ENCODE measurements at regions not wholly inside any gene's neighbourhood (a gene's known extent, or its start where the extent isn't known, plus 50 kb on each side); places are given as distances from the start of the nearest gene placed in this dataset.
"Not testable (repeated sequence)": the region's sequence is repeated elsewhere in the genome, so short reads cannot be mapped to it uniquely, and the experiment has no call there.

DNA sequence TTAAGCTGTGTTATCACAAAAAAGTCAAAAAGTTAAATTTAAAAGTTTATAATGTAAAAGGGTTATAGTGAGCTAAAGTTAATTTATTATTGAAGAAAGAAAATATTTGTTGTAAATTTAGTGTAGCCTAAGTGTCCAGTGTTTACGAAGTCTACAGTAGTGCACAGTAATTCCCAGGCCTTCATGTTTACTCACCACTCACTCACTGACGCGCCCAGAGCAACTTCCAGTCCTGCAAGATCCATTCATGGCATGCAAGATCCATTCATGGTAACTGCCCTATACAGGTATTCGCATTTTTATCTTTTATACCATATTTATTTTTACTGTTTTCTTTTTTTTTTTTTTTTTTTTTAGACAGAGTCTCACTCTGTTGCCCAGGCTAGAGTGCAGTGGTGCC is 69.5 kb downstream of the TPRA1 start:
- Mint-ChIP-seq H3K4me3 (no peak overlapping the region), H3K36me3 (no peaks in the 10 kb centered on the region), H3K9me3 (peaks cover 3% of the 10 kb centered on the region), H3K27ac (no peak overlapping the region), H3K4me1 (no peaks in the 10 kb centered on the region), H3K27me3 (peaks cover 24% of the 10 kb centered on the region)
- DNase-seq = no peak

DNA sequence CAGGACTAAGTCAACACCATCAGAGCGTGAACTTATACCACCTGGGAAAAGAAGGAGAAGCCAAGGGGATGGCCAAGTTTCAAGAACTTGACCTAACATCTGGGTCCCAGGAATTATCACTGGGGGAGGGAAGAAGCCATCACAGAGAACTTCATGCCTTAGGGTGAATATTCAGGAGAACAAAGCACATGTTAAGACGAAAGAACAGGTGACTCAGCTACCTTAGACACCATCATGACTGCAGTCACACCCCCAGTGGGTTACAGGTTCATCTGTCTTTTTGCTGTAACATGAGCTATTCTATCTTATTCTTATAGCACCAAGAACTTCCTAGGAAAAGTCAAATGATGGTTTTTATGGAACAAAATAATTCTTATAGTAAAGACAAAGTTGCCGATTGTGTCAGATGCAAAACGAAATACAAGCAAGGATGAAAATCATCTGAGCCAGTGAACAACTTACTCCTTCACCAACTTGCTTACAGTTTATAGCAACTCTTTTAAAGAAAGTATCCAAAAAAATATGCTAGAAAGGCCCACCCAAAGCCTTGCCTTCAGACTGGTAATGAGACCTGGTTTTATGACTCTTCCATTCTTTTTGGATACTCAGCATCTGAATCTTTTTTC is 72.0 kb downstream of the TPRA1 start:
- no peak for DNase-seq
- Mint-ChIP-seq H3K27me3 (peaks cover 25% of the 10 kb centered on the region), H3K4me1 (no peaks in the 10 kb centered on the region), H3K36me3 (no peaks in the 10 kb centered on the region), H3K27ac (no peak overlapping the region), H3K4me3 (no peak overlapping the region), H3K9me3 (peaks cover 3% of the 10 kb centered on the region)

DNA sequence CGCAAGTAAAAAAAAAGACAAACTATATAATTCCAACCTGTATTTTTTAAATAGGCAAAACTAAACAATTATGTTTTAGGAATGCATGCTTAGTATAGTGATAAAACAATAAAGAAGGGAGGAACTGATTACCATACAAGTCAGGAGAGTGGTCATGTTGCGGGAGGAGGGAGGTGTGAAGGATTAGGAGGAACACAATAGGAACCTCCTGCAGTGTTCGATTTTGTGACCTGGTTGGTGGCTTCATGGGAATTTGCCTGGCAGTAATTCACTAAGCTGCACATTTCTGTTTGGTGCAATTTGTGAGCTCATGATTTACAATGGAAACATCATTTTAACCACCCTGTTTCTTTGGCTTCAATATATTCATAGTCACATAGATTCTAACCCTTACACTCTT is 78.3 kb downstream of the TPRA1 start:
- Mint-ChIP-seq H3K4me1 (no peaks in the 10 kb centered on the region), H3K36me3 (no peaks in the 10 kb centered on the region), H3K27ac (no peak overlapping the region), H3K9me3 (no peaks in the 10 kb centered on the region), H3K4me3 (no peak overlapping the region), H3K27me3 (peaks cover 35% of the 10 kb centered on the region)
- DNase-seq = no peak

DNA sequence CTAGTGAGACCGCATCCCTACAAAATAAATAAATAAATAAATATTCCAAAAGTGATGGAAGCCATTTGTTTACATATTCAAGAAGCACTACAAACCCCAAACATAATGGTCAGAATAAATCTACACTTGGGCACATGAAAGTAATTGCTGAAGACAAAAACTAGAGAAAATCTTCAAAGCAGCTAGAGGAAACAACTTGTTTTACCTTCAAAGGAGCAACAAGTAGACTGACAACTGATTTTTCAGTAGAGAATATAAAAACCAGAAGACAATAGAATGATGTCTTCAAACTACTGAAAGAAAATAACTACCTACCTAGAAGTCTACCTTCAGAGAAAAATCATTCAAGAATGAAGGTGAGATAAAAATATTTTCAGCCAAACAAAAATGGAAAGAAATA is 89.4 kb downstream of the TPRA1 start:
- Mint-ChIP-seq H3K9me3 (peaks cover 17% of the 10 kb centered on the region), H3K4me1 (no peaks in the 10 kb centered on the region), H3K27me3 (peaks cover 37% of the 10 kb centered on the region), H3K36me3 (peaks cover 3% of the 10 kb centered on the region), H3K4me3 (no peak overlapping the region), H3K27ac (no peak overlapping the region)
- DNase-seq = no peak

DNA sequence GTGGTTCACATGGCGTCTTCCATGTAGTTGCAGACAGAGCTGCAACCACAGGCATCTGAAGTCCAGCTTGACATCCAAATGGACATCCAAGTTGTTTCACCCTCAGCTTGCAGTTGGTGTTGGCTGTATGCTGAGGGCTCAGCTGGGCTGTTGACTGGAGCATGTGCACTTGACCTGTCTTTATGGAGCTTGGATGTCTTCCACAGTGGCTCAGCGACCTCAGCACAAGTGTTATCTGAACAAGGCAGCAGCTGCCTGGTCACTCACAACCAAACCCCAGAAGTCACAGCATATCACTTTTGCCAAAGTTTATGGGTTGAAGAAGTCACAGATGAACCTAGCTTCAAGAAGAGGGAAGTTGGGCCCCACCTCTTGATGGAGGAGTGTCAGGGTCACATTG is 92.9 kb downstream of the TPRA1 start:
- no peaks in the 10 kb centered on the region for H3K4me1 Mint-ChIP-seq
- no peak overlapping the region for H3K4me3 Mint-ChIP-seq
- peaks cover 13% of the 10 kb centered on the region for H3K9me3 Mint-ChIP-seq
- H3K36me3 Mint-ChIP-seq = peaks cover 3% of the 10 kb centered on the region
- no peak for DNase-seq
- no peak overlapping the region for H3K27ac Mint-ChIP-seq
- peaks cover 41% of the 10 kb centered on the region for H3K27me3 Mint-ChIP-seq

DNA sequence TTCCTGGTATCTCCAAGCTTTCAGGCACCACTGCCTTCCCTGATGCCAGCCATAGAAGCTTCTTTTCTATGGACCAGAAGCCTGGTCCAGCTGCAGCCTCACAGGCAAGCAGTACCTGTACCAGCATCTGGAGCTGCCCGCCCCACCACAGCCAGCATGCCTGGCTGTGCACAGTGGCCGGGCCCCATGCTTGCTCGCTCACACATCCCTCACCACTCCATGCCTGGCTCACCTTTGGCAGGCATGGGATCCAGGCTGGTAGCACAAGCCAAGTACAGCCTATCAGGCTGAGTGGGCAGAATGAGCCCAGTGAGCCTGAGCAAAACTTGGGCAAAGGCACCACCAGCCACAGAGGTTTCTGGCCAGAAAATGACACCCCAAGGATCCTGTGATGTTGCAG is 93.4 kb downstream of the TPRA1 start:
- H3K27me3 Mint-ChIP-seq = peaks cover 36% of the 10 kb centered on the region
- no peak for DNase-seq
- H3K27ac Mint-ChIP-seq = no peak overlapping the region

DNA sequence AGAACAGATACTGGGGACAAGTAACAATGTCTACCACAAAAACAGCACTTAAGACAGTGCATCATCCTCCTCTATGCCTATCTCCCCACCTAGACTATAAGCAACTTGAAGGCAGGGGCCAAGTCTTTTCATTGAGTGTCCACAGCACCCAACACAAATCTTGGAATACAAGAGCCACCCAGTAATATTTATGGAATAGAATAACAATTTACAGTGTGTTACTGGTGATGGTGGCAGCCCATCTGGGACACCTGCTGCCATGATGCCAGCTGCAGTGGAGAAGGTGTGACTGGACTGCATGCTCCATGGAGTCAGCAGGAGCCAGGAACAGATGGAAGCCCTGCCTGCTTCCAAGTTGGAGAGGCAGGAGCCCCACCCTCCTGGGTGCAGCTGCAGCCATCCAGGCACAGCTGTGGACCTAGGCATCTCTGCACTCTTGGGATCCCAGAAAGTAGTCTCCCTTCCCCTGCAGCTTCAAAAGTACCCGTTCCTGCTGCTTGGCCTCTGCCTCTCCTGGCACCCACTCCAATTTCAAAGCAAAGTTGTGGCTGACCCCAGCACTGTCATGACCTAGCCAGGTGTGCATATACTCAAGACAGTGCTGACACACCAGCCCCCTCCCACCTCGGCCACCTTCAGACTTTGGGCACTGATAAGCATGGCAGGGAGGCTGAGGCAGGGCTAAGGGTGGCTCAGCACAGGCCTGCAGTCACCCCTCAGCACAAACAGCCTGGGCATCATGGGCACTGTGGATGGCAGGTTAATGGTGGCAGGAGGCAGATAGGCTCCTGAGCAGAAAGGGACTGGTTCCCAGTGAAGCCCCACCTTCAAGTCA is 94.5 kb downstream of the TPRA1 start:
- peaks cover 37% of the 10 kb centered on the region for H3K27me3 Mint-ChIP-seq
- H3K4me1 Mint-ChIP-seq = no peaks in the 10 kb centered on the region
- H3K9me3 Mint-ChIP-seq = peaks cover 8% of the 10 kb centered on the region
- no peaks in the 10 kb centered on the region for H3K36me3 Mint-ChIP-seq
- no peak for DNase-seq
- H3K27ac Mint-ChIP-seq = no peak overlapping the region
- H3K4me3 Mint-ChIP-seq = no peak overlapping the region

More for the DNA sequence above, 93.4 kb downstream of the TPRA1 start:
- H3K4me1 Mint-ChIP-seq = no peaks in the 10 kb centered on the region
- H3K9me3 Mint-ChIP-seq = peaks cover 11% of the 10 kb centered on the region
- H3K4me3 Mint-ChIP-seq = no peak overlapping the region
- H3K36me3 Mint-ChIP-seq = peaks cover 3% of the 10 kb centered on the region

DNA sequence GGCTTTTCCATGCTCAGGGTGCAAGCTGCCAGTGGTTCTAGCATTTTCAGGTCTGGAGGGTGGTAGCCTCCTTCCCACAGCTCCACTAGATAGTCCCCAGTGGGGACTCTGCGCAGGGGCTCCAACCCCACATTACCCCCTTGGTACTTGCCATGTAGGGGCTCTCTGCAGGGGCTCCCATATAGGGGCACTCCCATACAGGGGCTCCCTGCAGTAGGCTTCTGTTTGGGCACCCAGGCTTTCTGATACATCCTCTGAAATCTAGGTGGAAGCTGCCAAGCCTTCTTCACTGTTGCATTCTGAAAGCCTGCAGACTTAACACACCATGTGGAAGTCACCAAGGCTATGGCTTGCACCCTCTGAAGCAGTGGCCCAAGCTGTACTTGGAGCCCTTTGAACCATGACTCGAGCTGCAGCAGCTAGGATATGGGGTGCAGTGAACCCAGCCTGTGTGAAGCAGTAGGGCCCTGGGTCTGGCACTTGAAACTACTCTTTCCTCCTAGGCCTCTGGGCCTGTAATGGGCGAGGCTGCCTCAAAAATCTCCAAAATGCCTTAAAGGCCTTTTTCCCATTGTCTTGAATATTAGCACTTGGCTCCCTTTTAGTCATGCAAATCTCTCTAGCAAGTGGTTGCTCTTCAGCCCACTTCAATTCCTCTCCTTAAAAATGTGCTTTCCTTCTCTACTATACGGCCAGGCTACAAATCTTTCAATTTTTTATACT is 96.4 kb downstream of the TPRA1 start:
- H3K27me3 Mint-ChIP-seq = peaks cover 33% of the 10 kb centered on the region
- no peak for DNase-seq
- H3K4me1 Mint-ChIP-seq = no peaks in the 10 kb centered on the region
- H3K9me3 Mint-ChIP-seq = no peaks in the 10 kb centered on the region
- H3K4me3 Mint-ChIP-seq = no peak overlapping the region
- H3K36me3 Mint-ChIP-seq = no peaks in the 10 kb centered on the region
- no peak overlapping the region for H3K27ac Mint-ChIP-seq

DNA sequence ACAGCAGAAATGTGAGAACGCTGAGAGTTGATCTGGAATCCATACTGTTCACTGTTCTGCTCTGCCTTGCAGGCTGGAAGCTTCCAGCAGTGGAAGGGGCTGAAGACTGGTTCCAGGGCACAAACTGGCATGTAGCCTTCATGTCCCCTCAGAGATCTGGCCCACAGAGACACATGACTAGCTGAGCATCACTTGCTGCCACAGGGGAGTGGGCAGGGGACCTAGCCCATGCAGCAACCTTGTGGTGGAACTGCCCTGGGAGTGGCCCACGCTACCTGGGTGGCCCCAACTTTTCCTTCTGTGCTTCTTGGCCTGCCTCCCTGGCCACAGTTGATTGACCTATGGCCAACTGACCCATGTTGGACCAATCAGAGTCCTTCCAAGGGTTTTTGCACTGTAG is 98.1 kb downstream of the TPRA1 start:
- no peaks in the 10 kb centered on the region for H3K9me3 Mint-ChIP-seq
- peaks cover 39% of the 10 kb centered on the region for H3K27me3 Mint-ChIP-seq
- H3K4me1 Mint-ChIP-seq = no peaks in the 10 kb centered on the region
- no peak overlapping the region for H3K27ac Mint-ChIP-seq
- no peak for DNase-seq
- H3K36me3 Mint-ChIP-seq = no peaks in the 10 kb centered on the region
- no peak overlapping the region for H3K4me3 Mint-ChIP-seq

DNA sequence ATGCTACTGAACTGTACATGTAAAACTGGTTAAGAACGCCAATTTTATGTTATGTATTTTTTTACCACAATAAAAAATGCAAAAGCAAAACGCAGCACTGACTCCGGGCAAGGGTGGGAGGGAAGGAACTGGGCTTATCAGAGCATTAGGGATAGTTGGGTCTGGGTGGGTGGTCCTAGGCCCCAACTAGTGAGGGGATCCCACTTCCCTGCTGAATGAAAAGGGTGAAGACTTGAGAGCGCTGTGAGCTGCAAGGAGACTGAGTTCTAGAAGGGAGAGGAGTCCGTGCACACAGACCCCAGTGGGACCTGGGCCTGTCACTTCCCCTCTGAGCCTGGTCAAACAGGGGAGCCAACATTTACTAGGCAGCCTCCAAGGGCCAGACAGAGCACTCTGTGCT is 98.6 kb downstream of the TPRA1 start:
- Mint-ChIP-seq H3K9me3 (no peaks in the 10 kb centered on the region), H3K4me3 (no peak overlapping the region), H3K27me3 (peaks cover 43% of the 10 kb centered on the region), H3K4me1 (no peaks in the 10 kb centered on the region), H3K36me3 (no peaks in the 10 kb centered on the region), H3K27ac (no peak overlapping the region)
- no peak for DNase-seq

DNA sequence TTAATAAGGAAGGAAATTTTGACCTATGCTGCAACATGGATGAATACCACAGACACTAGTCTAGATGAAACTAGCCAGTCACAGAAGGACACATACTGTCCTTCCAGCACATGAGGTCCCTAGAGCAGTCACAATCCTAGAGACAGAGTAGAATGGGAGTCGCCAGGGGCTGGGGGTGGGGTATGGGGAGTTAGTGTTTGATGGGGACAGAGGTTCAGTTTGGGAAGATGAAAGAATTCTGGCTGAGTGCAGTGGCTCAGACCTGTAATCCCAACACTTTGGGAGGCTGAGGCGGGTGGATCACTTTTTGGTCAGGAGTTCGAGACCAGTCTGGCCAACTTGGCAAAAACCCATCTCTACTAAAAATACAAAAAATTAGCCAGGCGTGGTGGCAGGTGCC is 99.2 kb downstream of the TPRA1 start:
- no peak for DNase-seq
- H3K27me3 Mint-ChIP-seq = peaks cover 42% of the 10 kb centered on the region
- no peak overlapping the region for H3K4me3 Mint-ChIP-seq
- H3K27ac Mint-ChIP-seq = no peak overlapping the region
- H3K4me1 Mint-ChIP-seq = no peaks in the 10 kb centered on the region
- H3K36me3 Mint-ChIP-seq = no peaks in the 10 kb centered on the region
- H3K9me3 Mint-ChIP-seq = no peaks in the 10 kb centered on the region

DNA sequence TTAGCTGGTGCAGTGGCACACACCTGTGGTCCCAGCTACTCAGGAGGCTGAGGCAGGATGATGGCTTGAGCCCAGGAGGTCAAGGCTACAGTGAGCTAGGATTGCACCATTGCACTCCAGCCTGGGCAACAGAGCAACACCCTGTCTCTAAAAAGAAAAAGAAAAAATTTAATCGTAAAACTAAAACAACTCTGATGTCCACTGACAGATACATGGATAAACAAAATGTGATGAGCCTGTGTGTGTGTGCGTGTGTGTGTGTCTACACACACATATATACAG is 99.6 kb downstream of the TPRA1 start:
- H3K4me3 Mint-ChIP-seq, H3K36me3 Mint-ChIP-seq, DNase-seq, H3K9me3 Mint-ChIP-seq, H3K4me1 Mint-ChIP-seq, H3K27ac Mint-ChIP-seq: not testable (repeated sequence)
- peaks cover 42% of the 10 kb centered on the region for H3K27me3 Mint-ChIP-seq

DNA sequence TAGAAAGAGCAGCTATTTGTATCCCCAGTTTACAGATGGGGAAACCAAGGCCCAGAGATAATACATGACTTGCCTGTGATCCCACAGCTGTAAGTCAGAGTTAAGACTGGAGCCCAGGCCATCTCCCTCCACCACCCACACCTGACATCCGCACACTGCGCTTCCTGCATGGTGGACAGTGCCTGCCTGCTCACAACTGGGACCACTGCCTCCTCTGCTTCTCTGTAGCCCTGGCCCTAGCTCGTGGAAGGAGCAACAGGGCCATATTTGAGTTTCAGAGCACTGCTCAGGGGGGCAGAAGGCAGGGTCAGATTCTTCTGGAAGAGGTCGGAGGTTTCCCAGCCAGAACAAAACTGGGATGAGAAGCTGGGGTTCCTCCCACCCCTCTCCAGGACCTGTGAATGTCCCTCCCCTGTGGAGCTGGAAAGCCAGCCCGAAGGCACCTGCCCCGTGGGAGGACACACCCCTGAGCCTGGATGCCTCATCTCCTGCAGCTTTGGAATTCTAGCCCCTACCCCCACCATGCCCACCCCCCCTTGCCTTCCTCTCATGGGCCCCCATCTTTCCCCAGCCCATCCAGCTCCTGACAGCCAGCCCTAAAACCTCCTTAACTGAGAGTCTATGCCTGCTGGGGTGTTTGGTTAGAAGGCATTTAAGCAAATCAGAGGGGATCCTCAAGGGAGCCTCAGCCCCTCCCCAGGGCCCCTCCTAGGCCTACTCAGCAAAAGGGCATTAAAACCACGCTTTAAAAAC is 100.1 kb downstream of the TPRA1 start:
- Mint-ChIP-seq H3K4me1 (no peaks in the 10 kb centered on the region), H3K36me3 (no peaks in the 10 kb centered on the region), H3K4me3 (no peak overlapping the region), H3K9me3 (no peaks in the 10 kb centered on the region), H3K27me3 (peaks cover 40% of the 10 kb centered on the region), H3K27ac (peak overlapping the region; percentile 28)
- no peak for DNase-seq

DNA sequence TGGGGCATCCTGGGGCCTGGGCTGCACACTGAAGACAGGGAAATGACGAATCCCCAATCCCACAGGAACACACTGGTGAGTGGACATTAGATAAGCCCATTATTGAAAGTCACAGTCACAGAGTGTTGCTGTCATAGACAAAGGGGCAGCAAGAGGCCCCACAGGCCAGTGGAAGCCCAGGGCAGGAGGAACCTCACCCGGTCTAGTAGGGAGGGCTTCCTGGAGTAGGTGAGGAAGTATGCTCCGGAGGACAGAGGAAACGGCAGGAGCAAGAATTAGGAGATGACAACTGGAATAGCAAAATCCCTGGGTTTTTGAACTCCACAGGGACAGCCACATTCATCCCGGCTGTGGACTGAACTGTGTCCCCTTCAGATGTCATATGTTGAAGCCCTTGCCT is 101.2 kb downstream of the TPRA1 start:
- H3K4me1 Mint-ChIP-seq = peaks cover 6% of the 10 kb centered on the region
- DNase-seq = no peak
- no peak overlapping the region for H3K4me3 Mint-ChIP-seq
- H3K36me3 Mint-ChIP-seq = no peaks in the 10 kb centered on the region
- no peaks in the 10 kb centered on the region for H3K9me3 Mint-ChIP-seq
- peaks cover 29% of the 10 kb centered on the region for H3K27me3 Mint-ChIP-seq
- no peak overlapping the region for H3K27ac Mint-ChIP-seq

DNA sequence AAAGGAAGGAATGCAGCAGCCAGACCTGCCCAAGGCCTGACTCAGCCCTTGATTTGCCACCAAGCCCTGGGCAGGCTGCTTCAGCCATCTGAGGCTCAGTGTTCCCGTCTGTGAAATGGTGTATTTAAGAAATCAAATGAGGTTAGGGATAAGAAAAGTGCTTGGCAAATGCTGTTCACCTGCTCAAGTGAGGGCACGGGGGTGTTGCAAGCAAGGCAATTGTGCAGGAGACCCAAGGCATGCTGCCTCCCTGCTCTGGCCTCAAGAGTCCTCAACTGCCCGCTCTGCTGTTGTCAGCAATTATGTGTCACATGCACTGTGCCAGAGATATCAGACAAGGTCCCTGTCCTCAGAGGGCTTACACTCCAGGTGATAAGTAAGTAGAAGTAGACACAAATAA is 101.8 kb downstream of the TPRA1 start:
- peaks cover 12% of the 10 kb centered on the region for H3K4me1 Mint-ChIP-seq
- peaks cover 34% of the 10 kb centered on the region for H3K27me3 Mint-ChIP-seq
- H3K36me3 Mint-ChIP-seq = no peaks in the 10 kb centered on the region
- no peak for DNase-seq
- no peak overlapping the region for H3K27ac Mint-ChIP-seq
- H3K4me3 Mint-ChIP-seq = no peak overlapping the region
- no peaks in the 10 kb centered on the region for H3K9me3 Mint-ChIP-seq

All from activated naive CD8-positive, alpha-beta T cell treated with anti-CD3 and anti-CD28 coated beads for 36 hours (primary cell).